NT2/D1 (cell line): ENCODE measurements at regions not wholly inside any gene's neighbourhood (a gene's known extent, or its start where the extent isn't known, plus 50 kb on each side); places are given as distances from the start of the nearest gene placed in this dataset.

Source experiments
- SUZ12 ChIP-seq: IDR thresholded peaks from 2 replicates; pipeline ENCODE4 v1.6.1; 2011; ENCODE audit not compliant: insufficient read length, insufficient read depth; ENCODE audit errors: extremely low read depth
- YY1 ChIP-seq: IDR thresholded peaks from 2 replicates; pipeline ENCODE4 v1.6.1; 2011; ENCODE audit not compliant: insufficient read length, insufficient read depth
- ZNF274 ChIP-seq: IDR thresholded peaks from 2 replicates; pipeline ENCODE4 v1.6.1; 2011; ENCODE audit warnings: mild to moderate bottlenecking, low read depth, low read length

DNA sequence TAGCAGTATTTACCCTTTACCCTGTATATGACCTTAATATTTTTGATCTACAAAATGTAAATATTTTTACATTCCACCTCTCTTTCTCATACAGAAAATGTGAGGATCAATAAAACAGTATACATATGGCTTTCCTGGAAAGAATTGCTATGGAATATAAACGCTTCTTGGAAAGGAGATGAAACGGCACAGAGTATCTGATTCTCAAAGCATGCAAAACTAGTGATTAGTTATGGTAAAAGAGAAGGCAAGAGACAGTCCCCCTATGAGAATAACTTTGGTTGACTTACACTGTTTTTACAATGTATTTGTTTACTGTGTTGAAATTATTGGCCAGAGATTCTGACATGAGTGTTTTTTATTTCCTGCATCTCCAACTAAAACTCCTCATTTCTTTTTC lies 204.6 kb upstream of the C21orf91 start:
- TF ChIP-seq SUZ12: no peak
- no peak for TF ChIP-seq YY1
- TF ChIP-seq ZNF274: no peak
